Gastroesophageal sphincter (tissue), 4 donors: ENCODE measurements at regions not wholly inside any gene's neighbourhood (a gene's known extent, or its start where the extent isn't known, plus 50 kb on each side); places are given as distances from the start of the nearest gene placed in this dataset.

Experiments used
- ATAC-seq: fragments of 150-250 bp; one replicate; pipeline ENCODE4 v1.9.1; 2016; ENCODE audit warnings: mild to moderate bottlenecking, moderate library complexity
- H3K27ac ChIP-seq, 4 donors: fragments of 200-600 bp; sonication (generic) in 3 of 4; 1 replicate in 3 of 4; 2 replicates in 1 of 4; pipeline ENCODE4 v1.5.1; 2016 to 2019
- H3K27me3 ChIP-seq: fragments of 200-600 bp; sonication (generic); one replicate; pipeline ENCODE4 v1.5.1; 2019
- H3K36me3 ChIP-seq, 2 donors: fragments of 200-600 bp; sonication (generic); one replicate each; pipeline ENCODE4 v1.5.1; 2019; ENCODE audit warnings: control low read depth in 1 of 2
- H3K4me1 ChIP-seq, 3 donors: fragments of 200-600 bp; sonication (generic); 1 replicate in 2 of 3; 2 replicates in 1 of 3; pipeline ENCODE4 v1.5.1; 2016 to 2019; ENCODE audit warnings: control low read depth in 2 of 3
- H3K4me3 ChIP-seq, 2 donors: fragments of 200-600 bp; sonication (generic); one replicate each; pipeline ENCODE4 v1.5.1; 2019; ENCODE audit warnings: mild to moderate bottlenecking in 1 of 2, moderate library complexity in 1 of 2
- H3K9me3 ChIP-seq, 3 donors: fragments of 200-600 bp; sonication (generic); one replicate each; pipeline ENCODE4 v1.5.1; 2017 to 2019; ENCODE audit warnings: control low read depth in 2 of 3
- CTCF ChIP-seq, 4 experiments: fragments of 200-600 bp in 2 of 4; fragments of 450-650 bp in 2 of 4; sonication (generic) in 1 of 4; IDR thresholded peaks; one replicate each; pipeline ENCODE4 v1.5.1; 2017 to 2019; ENCODE audit warnings: antibody characterized with exemption in 4 of 4, mild to moderate bottlenecking in 2 of 4, moderate library complexity in 2 of 4
- EP300 ChIP-seq: sonication (generic); formaldehyde crosslinking; IDR thresholded peaks from one replicate; pipeline ENCODE4 v1.6.1; 2017; ENCODE audit warnings: antibody characterized with exemption, mild to moderate bottlenecking
- POLR2A ChIP-seq, 2 donors: fragments of 450-650 bp; IDR thresholded peaks; one replicate each; pipeline ENCODE4 v1.6.1; 2017; ENCODE audit warnings: antibody characterized with exemption in 2 of 2, mild to moderate bottlenecking in 2 of 2, moderate library complexity in 1 of 2
- POLR2AphosphoS5 ChIP-seq: sonication (generic); formaldehyde crosslinking; IDR thresholded peaks from one replicate; pipeline ENCODE4 v1.6.1; 2017; ENCODE audit warnings: antibody characterized with exemption
- WGBS, 2 donors: methylation state at CpG; one replicate each; pipeline ENCODE4 v1.1.5; 2018; ENCODE audit warnings: low coverage in 1 of 2; 5-methylcytosine and 5-hydroxymethylcytosine counted together

GRCh38 chr10:107708981-107709380 lies 544.5 kb upstream of the SORCS1 start:
- Histone ChIP-seq H3K36me3 (no peaks in the 10 kb centered on the region), H3K27me3 (no peaks in the 10 kb centered on the region), H3K27ac (no peak overlapping the region), H3K4me1 (no peaks in the 10 kb centered on the region), H3K4me3 (no peak overlapping the region), H3K9me3 (no peaks in the 10 kb centered on the region)
- ATAC-seq: no peak
- TF ChIP-seq CTCF (IDR thresholded peaks at IDR 0.05) (no peak), POLR2A (IDR thresholded peaks at IDR 0.05) (no peak), EP300 (no peak), POLR2AphosphoS5 (no peak)
- 67% methylated on average over 1 of the region's 1 CpG; no CpG with 5 or more reads in 1 of the 2 donors for WGBS, 2 donors

- 83 to 88% methylated on average over 1 of the region's 1 CpG for WGBS, 2 donors
- H3K9me3 ChIP-seq: no peaks in the 10 kb centered on the region
- no peak overlapping the region for H3K27ac ChIP-seq
- no peaks in the 10 kb centered on the region for H3K4me1 ChIP-seq
- ATAC-seq: no peak
- no peak for TF ChIP-seq POLR2A (IDR thresholded peaks at IDR 0.05)
- TF ChIP-seq CTCF (IDR thresholded peaks at IDR 0.05): no peak
- no peak for TF ChIP-seq EP300
- no peak for TF ChIP-seq POLR2AphosphoS5
- H3K4me3 ChIP-seq: no peak overlapping the region
- H3K27me3 ChIP-seq: no peaks in the 10 kb centered on the region
- H3K36me3 ChIP-seq: no peaks in the 10 kb centered on the region
Measured at GRCh38 chr10:107706096-107706725, 541.7 kb upstream of the SORCS1 start.

- Histone ChIP-seq H3K4me3 (no peak overlapping the region), H3K4me1 (no peaks in the 10 kb centered on the region)
- no peak for ATAC-seq
Measured at GRCh38 chr10:107701943-107702342, 537.4 kb upstream of the SORCS1 start.

GRCh38 chr10:107692072-107692471 lies 527.6 kb upstream of the SORCS1 start:
- no peaks in the 10 kb centered on the region for H3K36me3 ChIP-seq
- no peaks in the 10 kb centered on the region for H3K27me3 ChIP-seq
- H3K4me3 ChIP-seq: no peak overlapping the region
- WGBS, 2 donors: 64 to 86% methylated on average over 1 of the region's 1 CpG
- no peak for ATAC-seq
- H3K9me3 ChIP-seq: no peaks in the 10 kb centered on the region
- no peak overlapping the region for H3K27ac ChIP-seq
- TF ChIP-seq POLR2AphosphoS5 (no peak), EP300 (no peak), POLR2A (IDR thresholded peaks at IDR 0.05) (no peak), CTCF (IDR thresholded peaks at IDR 0.05) (no peak)
- H3K4me1 ChIP-seq: no peaks in the 10 kb centered on the region

More at GRCh38 chr10:107701943-107702342, 537.4 kb upstream of the SORCS1 start:
- TF ChIP-seq EP300 (no peak), POLR2AphosphoS5 (no peak), POLR2A (IDR thresholded peaks at IDR 0.05) (no peak), CTCF (IDR thresholded peaks at IDR 0.05) (no peak)
- no peaks in the 10 kb centered on the region for H3K9me3 ChIP-seq
- H3K27ac ChIP-seq: no peak overlapping the region
- no peaks in the 10 kb centered on the region for H3K36me3 ChIP-seq
- H3K27me3 ChIP-seq: no peaks in the 10 kb centered on the region

- H3K9me3 ChIP-seq: no peaks in the 10 kb centered on the region
- ATAC-seq: no peak
- H3K27me3 ChIP-seq: no peaks in the 10 kb centered on the region
- no peaks in the 10 kb centered on the region for H3K36me3 ChIP-seq
- no peak overlapping the region for H3K27ac ChIP-seq
- H3K4me3 ChIP-seq: no peak overlapping the region
- TF ChIP-seq POLR2A (IDR thresholded peaks at IDR 0.05) (no peak), CTCF (IDR thresholded peaks at IDR 0.05) (no peak), POLR2AphosphoS5 (no peak), EP300 (no peak)
- WGBS, 2 donors: 84 to 93% methylated on average over 2 of the region's 2 CpGs
- H3K4me1 ChIP-seq: no peaks in the 10 kb centered on the region
Measured at GRCh38 chr10:107689323-107689722, 524.8 kb upstream of the SORCS1 start.
